RPMI7951 (cell line): ENCODE measurements at regions not wholly inside any gene's neighbourhood (a gene's known extent, or its start where the extent isn't known, plus 50 kb on each side); places are given as distances from the start of the nearest gene placed in this dataset.
"Not testable (repeated sequence)": the region's sequence is repeated elsewhere in the genome, so short reads cannot be mapped to it uniquely, and the experiment has no call there.

Experiments
- DNase-seq: peaks from one replicate; pipeline ENCODE4 v3.0.0-alpha.2; 2012; ENCODE audit warnings: low read depth

- DNase-seq, result no peak
Measured at GRCh38 chr6:8361259-8361658, 74.1 kb downstream of the SLC35B3 start.

DNA sequence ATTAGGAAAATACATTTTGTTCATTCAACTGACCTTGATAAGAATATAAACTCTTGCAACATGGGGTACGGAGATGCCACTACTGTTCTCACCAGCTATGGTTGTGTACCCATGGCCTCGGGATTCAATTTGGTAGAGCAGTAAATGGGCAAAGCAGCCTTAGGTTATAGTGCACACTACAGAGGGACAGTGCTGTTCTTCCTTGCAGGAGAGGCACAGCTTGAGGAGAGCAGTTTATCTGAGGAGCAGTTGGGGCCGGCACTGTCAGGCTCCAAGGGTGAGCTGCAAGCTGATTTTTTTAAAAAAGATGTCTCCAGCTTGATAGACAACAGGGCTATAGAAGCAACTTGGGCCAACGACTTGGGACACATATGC, 82.4 kb downstream of the SLC35B3 start:
- no peak for DNase-seq

- DNase-seq, result no peak
Measured at GRCh38 chr6:8352335-8352965, 82.9 kb downstream of the SLC35B3 start.

GRCh38 chr6:8343600-8343999, 91.7 kb downstream of the SLC35B3 start:
- no peak for DNase-seq

- no peak for DNase-seq
Measured at GRCh38 chr6:8342241-8342819, 93.0 kb downstream of the SLC35B3 start.

DNA sequence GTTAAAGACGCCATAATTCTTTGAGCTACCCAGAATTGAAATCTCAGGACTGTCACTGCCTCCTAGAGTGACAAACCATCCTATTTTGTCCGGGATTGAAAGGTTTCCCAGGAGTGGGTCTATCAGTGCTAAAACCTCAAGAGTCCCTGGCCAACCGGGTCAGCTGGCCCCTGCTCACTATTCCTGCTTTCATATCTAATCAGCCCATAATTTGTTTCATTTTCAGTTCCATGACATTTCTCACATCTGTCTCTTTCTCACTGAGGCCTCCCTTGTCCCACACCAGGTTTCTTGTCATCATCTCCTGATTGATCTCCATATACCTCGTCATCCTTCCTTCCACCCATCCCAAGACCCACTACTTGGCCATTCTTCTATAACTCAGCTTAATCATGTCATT, 98.2 kb downstream of the SLC35B3 start:
- DNase-seq, result no peak

- no peak for DNase-seq
Measured at GRCh38 chr6:8336406-8337057, 98.8 kb downstream of the SLC35B3 start.

- no peak for DNase-seq
Measured at GRCh38 chr6:8335896-8336295, 99.4 kb downstream of the SLC35B3 start.

DNA sequence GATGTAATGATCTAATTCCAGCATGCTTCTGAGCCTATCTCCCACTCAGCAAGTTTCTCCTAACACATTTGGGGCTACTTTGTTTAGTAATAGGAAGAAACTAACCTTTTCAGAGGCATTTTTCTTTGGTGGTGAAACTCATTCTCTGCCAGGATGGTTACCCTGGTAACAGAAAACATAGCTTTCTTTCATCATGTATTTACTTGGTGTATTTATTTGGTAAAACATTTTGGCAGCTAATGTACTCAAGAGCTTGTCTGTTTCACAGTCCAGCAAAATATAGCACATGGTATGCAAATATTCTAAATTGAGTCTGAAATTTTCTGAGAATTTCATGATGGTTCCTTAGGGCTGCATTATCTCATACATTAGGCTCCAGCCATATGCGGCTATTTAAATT, 100.0 kb downstream of the SLC35B3 start:
- DNase-seq, result no peak

DNA sequence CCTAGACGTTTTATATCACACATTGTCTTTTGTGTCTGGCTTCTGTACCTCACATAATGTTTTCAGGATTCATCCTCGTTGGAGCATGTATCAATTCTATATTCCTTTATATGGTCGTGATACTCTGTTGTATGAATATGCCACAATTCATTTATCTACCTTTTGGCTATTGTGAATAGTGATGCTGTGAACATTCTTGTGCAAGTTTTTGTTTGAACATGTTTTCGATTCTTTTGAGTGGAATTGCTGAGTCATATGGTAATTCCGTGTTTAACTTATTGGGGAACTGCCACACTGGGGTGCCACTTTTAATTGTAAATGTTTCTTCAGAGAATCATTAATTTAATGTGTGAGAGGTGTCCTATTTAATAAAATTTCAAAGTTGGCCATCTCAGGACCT, 101.2 kb downstream of the SLC35B3 start:
- no peak for DNase-seq

GRCh38 chr6:8329562-8329961, 105.8 kb downstream of the SLC35B3 start:
- DNase-seq, result no peak

GRCh38 chr6:8325743-8326142, 109.6 kb downstream of the SLC35B3 start:
- DNase-seq, result no peak

- no peak for DNase-seq
Measured at GRCh38 chr6:8322659-8323058, 112.7 kb downstream of the SLC35B3 start.

DNA sequence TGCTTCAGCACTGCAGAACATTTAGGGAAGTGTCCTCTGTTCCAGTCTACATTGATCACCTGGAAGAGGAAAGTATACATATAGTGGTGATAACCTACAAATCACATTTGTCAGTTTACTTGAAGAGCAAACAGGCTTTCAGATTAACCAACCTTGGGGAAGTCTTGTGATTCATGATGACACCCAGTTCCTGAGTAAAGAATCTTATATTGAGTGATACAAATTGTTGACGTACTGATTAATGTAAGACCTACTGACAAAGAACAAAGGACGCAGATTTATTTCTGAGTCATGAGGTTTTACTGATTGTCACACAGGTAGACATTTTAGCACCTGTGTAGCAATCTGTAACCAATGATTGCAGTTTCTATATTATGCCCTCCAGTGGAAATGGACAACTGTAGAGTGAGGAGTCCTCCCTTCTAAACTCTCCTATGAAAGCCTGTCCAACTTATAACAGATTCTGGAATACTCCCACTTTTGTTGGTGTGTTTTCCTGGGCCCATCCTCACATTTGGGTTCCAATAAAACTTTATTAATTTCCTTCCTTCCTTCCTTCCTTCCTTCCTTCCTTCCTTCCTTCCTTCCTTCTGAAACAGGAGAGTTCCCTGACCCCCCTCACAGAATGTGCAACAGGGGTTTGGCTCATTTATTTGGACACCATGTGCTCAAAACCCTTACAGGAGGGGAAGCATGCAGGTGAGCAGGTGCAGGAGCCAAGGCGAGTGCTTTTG, 113.5 kb downstream of the SLC35B3 start:
- no peak for DNase-seq

DNA sequence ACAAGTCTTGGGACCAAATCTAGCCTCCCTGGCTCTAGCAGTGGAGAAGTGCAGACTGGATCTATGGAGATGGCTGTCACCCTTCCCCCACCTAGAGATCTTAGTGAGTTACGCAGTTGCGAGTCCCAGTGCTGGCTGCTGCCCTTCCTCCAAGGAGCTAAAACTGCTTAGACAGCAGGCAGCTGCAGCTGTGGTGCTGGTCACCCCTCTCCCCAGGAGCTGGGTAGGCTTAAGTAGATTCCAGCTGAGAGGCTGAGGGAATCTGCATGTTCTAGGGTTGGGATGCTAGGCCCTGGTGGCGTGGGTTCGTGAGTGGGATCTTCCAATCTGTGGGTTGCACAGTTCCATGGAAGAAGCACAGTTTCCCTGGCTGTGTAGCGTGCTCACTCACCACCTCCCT, 120.2 kb downstream of the SLC35B3 start:
- DNase-seq, result no peak

DNA sequence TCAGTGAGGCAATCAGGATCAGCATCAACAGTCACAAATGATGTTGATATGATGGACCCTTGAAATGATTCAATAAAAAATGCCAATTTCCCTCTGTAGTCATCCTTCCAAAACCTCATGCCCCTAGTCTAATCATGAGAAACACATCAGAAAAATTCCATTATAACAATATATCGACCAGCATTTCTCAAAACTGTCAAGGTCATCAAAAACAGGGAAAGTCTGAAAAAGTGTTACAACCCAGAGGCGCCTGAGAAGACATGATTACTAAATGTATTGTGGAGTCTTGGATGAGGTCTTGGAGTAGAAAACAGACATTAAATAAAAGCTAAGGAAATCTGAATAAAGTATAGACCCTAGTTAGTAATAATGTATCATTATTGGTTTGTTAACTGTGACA, 133.8 kb downstream of the SLC35B3 start:
- no peak for DNase-seq

DNA sequence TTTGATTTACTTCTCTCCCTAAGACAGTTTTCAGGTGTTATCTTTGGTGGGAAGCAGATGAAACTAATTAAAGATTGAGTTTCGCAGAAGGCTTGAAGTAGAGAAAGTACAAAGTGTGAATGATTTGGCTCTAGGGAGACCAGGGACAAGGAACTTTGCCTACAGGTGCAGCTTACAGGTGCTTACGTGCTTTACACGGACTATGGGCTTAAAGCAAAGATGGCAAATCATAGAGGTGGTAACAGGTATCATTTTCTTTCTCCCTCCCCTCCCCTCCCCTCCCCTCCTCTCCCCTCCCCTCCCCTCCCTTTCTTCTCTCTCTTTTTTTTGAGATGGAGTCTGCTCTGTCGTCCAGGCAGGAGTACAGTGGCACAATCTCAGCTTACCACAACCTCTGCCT, 136.3 kb downstream of the SLC35B3 start:
- DNase-seq, result no peak

DNA sequence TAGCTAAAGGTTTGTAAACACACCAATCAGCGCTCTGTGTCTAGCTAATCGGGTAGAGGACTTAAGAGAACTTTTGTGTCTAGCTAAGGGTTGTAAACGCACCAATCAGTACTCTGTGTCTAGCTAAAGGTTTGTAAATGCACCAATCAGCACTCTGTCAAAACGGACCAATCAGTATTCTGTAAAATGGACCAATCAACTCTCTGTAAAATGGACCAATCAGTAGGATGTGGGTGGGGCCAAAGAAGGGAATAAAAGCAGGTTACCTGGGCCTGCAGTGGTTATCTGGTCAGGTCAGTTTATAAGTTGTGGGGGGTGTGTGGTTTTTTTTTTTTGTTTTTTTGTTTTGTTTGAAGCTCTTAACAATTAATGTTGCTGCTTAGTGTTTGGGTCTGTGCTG, 152.4 kb downstream of the SLC35B3 start:
- DNase-seq, result not testable (repeated sequence)

GRCh38 chr6:8282380-8282779, 153.0 kb downstream of the SLC35B3 start:
- DNase-seq, result no peak

DNA sequence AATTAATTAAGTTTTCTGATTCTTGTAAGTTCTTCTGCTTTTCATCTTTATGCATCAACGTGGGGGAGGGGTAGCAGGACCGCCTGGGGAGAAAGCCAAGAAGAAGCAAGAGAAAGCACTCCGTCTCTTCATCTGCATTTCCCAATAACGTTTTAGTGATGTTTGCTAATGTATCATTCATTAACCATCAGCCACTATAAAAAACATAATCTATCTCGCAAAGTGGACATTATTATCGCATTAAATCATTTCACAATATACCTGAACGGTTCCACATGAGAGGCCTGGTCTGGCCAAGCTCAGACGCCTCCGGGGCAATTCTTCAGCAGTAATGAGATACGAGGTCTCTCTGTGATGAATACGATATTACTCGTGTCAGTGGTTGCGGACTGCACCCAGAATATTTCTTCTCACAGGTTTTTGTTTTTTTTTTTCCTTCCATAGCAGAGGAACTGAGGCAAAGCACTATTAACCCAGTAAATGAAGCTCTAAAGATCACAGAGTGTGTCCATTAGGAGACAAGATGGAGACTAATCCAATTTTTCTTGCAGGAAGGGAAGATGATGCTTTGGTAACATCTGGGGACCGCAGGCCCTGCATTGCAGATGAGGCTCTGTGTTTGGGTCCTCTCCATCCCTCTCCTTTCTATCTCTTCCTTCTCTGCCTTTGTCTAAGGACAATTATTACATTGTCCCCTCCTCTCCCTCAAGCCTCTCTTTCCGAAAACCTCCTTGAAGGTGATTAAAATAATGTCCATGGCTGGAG, 156.1 kb downstream of the SLC35B3 start:
- no peak for DNase-seq

- no peak for DNase-seq
Measured at GRCh38 chr6:8278562-8278961, 156.8 kb downstream of the SLC35B3 start.

- no peak for DNase-seq
Measured at GRCh38 chr6:8277769-8278168, 157.6 kb downstream of the SLC35B3 start.
